ENCODE measurements at regions not wholly inside any gene's neighbourhood (a gene's known extent, or its start where the extent isn't known, plus 50 kb on each side); places are given as distances from the start of the nearest gene placed in this dataset.

DNA sequence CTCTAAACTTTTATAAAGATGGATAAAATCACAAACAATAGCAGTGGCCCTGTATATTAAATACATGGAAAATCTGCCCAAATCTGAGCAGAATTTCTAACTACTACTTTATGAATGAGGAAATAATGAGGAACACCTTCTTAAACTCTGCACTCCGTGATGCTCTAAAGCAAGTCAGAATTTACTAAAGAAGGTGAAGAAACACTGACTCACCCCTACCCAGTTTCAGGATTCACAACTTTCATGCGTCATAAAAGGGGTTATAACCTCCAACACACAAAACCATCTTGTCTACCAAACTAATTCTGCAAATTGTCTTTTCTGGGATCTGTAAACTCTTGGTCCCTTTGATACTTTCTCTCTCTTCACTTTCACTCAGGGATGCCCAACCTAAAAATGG is 561.1 kb upstream of the ACO1 start:
- no peak overlapping the region for H2AK5ac ChIP-seq (ENCODE audit: low read length)
- no peaks in the 10 kb centered on the region for H3K27me3 ChIP-seq (ENCODE audit: insufficient read depth, low read length)
- H3K4me2 ChIP-seq (ENCODE audit: low read length), result no peak overlapping the region
- H4K8ac ChIP-seq (ENCODE audit: low read depth, low read length), result no peak overlapping the region
- no peak overlapping the region for H3K4ac ChIP-seq (ENCODE audit: low read depth, low read length)
- no peak overlapping the region for H3K4me3 ChIP-seq (ENCODE audit: low read depth, low read length)
- WGBS (ENCODE audit: extremely low coverage, insufficient coverage, insufficient read length), result no CpG with 5 or more reads among the region's 2 CpGs
- H2BK12ac ChIP-seq (ENCODE audit: low read length), result no peak overlapping the region
- no peak overlapping the region for H4K91ac ChIP-seq (ENCODE audit: low read depth, low read length)
- H3K9me3 ChIP-seq (ENCODE audit: insufficient read depth, low read depth, low read length), result peaks cover 9% of the 10 kb centered on the region
- H3K27ac ChIP-seq (ENCODE audit: low read depth, low read length), result no peak overlapping the region
- no peak overlapping the region for H3K23ac ChIP-seq (ENCODE audit: low read length)
- H3K9ac ChIP-seq (ENCODE audit: low read length), result no peak overlapping the region
- H3K79me1 ChIP-seq (ENCODE audit: low read length), result no peaks in the 10 kb centered on the region
- no peak overlapping the region for H4K12ac ChIP-seq (ENCODE audit: low read depth, low read length)
- no peak overlapping the region for H3K18ac ChIP-seq (ENCODE audit: low read length)
- H3K14ac ChIP-seq (ENCODE audit: low read length), result no peak overlapping the region
- H2BK5ac ChIP-seq (ENCODE audit: low read depth, low read length, poor library complexity), result no peak overlapping the region
- H2AFZ ChIP-seq (ENCODE audit: insufficient read depth, low read length, poor library complexity), result no peak overlapping the region
- H3K36me3 ChIP-seq (ENCODE audit: control insufficient read depth in 1 of 2, insufficient read depth in 2 of 2, low read length in 2 of 2), result no peaks in the 10 kb centered on the region
- no peaks in the 10 kb centered on the region for H3K79me2 ChIP-seq (ENCODE audit: control insufficient read depth, insufficient read depth, low read length, poor library complexity)
- H3K4me1 ChIP-seq (ENCODE audit: control insufficient read depth in 1 of 2, insufficient read depth in 2 of 2, low read length in 2 of 2), result no peaks in the 10 kb centered on the region
- H2BK120ac ChIP-seq (ENCODE audit: insufficient read depth, low read length, poor library complexity), result no peak overlapping the region
- no peak for DNase-seq

DNA sequence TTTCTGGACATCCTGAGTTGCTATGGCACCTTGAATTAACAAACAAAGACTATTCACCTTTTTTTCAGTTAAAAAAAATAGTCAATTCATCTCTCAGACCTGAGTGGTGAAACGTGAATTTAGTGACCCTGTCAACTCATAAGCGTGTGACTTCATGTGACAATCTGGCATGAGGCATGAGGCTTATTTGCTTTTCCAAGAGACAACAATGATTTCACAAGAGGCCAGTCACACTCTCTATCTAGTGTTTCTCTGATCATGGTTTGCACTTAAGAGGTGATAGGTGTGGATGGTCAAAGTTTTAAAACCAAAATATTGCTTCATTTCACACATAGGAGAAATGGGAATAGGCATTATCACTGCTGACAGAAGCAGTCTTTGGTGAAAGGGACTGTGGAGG is 559.6 kb upstream of the ACO1 start:
- no peaks in the 10 kb centered on the region for H3K4me1 ChIP-seq (ENCODE audit: control insufficient read depth in 1 of 2, insufficient read depth in 2 of 2, low read length in 2 of 2)
- H4K91ac ChIP-seq (ENCODE audit: low read depth, low read length), result no peak overlapping the region
- H3K23ac ChIP-seq (ENCODE audit: low read length), result no peak overlapping the region
- no peak overlapping the region for H3K14ac ChIP-seq (ENCODE audit: low read length)
- no peak overlapping the region for H2AK5ac ChIP-seq (ENCODE audit: low read length)
- DNase-seq, result no peak
- no peak overlapping the region for H3K4ac ChIP-seq (ENCODE audit: low read depth, low read length)
- no CpG with 5 or more reads among the region's 2 CpGs for WGBS (ENCODE audit: extremely low coverage, insufficient coverage, insufficient read length)
- H3K4me3 ChIP-seq (ENCODE audit: low read depth, low read length), result no peak overlapping the region
- no peak overlapping the region for H3K9ac ChIP-seq (ENCODE audit: low read length)
- no peak overlapping the region for H3K18ac ChIP-seq (ENCODE audit: low read length)
- H3K27me3 ChIP-seq (ENCODE audit: insufficient read depth, low read length), result no peaks in the 10 kb centered on the region
- H4K12ac ChIP-seq (ENCODE audit: low read depth, low read length), result no peak overlapping the region
- no peaks in the 10 kb centered on the region for H3K79me1 ChIP-seq (ENCODE audit: low read length)
- peaks cover 9% of the 10 kb centered on the region for H3K9me3 ChIP-seq (ENCODE audit: insufficient read depth, low read depth, low read length)
- no peaks in the 10 kb centered on the region for H3K79me2 ChIP-seq (ENCODE audit: control insufficient read depth, insufficient read depth, low read length, poor library complexity)
- H3K27ac ChIP-seq (ENCODE audit: low read depth, low read length), result no peak overlapping the region
- no peak overlapping the region for H3K4me2 ChIP-seq (ENCODE audit: low read length)
- no peak overlapping the region for H2BK5ac ChIP-seq (ENCODE audit: low read depth, low read length, poor library complexity)
- H3K36me3 ChIP-seq (ENCODE audit: control insufficient read depth in 1 of 2, insufficient read depth in 2 of 2, low read length in 2 of 2), result no peaks in the 10 kb centered on the region
- no peak overlapping the region for H2AFZ ChIP-seq (ENCODE audit: insufficient read depth, low read length, poor library complexity)
- no peak overlapping the region for H2BK120ac ChIP-seq (ENCODE audit: insufficient read depth, low read length, poor library complexity)
- no peak overlapping the region for H2BK12ac ChIP-seq (ENCODE audit: low read length)
- no peak overlapping the region for H4K8ac ChIP-seq (ENCODE audit: low read depth, low read length)

DNA sequence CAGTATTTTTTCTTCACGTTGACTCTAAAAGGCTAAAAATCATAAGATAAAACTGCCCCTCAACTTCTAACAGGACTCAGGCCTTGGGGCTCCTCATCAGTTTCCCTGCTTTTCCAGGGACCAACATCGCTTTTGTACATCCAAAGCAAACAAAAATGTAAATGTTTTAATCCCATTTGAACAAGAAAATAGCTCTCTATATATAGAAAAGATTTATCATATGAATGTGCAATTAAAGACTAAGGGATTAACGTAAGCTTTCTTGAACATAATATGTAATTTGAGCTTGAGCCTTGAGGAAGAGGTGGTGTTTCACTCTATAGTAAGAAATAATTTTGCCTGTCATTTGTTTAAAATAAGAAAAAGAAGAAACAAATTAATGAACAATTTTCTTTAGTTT is 547.2 kb upstream of the ACO1 start:
- Histone ChIP-seq H4K91ac (ENCODE audit: low read depth, low read length) (no peak overlapping the region), H2AFZ (ENCODE audit: insufficient read depth, low read length, poor library complexity) (no peak overlapping the region), H3K27ac (ENCODE audit: low read depth, low read length) (no peak overlapping the region), H3K14ac (ENCODE audit: low read length) (no peak overlapping the region), H3K4me1 (ENCODE audit: control insufficient read depth in 1 of 2, insufficient read depth in 2 of 2, low read length in 2 of 2) (no peaks in the 10 kb centered on the region), H2BK5ac (ENCODE audit: low read depth, low read length, poor library complexity) (no peak overlapping the region), H3K9me3 (ENCODE audit: insufficient read depth, low read depth, low read length) (no peaks in the 10 kb centered on the region), H3K4me2 (ENCODE audit: low read length) (no peak overlapping the region), H4K12ac (ENCODE audit: low read depth, low read length) (no peak overlapping the region), H3K4me3 (ENCODE audit: low read depth, low read length) (no peak overlapping the region), H3K9ac (ENCODE audit: low read length) (no peak overlapping the region), H3K18ac (ENCODE audit: low read length) (no peak overlapping the region), H3K79me2 (ENCODE audit: control insufficient read depth, insufficient read depth, low read length, poor library complexity) (no peaks in the 10 kb centered on the region), H3K27me3 (ENCODE audit: insufficient read depth, low read length) (no peaks in the 10 kb centered on the region), H3K4ac (ENCODE audit: low read depth, low read length) (no peak overlapping the region), H3K36me3 (ENCODE audit: control insufficient read depth in 1 of 2, insufficient read depth in 2 of 2, low read length in 2 of 2) (no peaks in the 10 kb centered on the region), H4K8ac (ENCODE audit: low read depth, low read length) (no peak overlapping the region), H2BK12ac (ENCODE audit: low read length) (no peak overlapping the region), H2BK120ac (ENCODE audit: insufficient read depth, low read length, poor library complexity) (no peak overlapping the region), H3K79me1 (ENCODE audit: low read length) (no peaks in the 10 kb centered on the region), H3K23ac (ENCODE audit: low read length) (no peak overlapping the region), H2AK5ac (ENCODE audit: low read length) (no peak overlapping the region)
- WGBS (ENCODE audit: extremely low coverage, insufficient coverage, insufficient read length), result no CpG with 5 or more reads among the region's 3 CpGs
- no peak for DNase-seq

DNA sequence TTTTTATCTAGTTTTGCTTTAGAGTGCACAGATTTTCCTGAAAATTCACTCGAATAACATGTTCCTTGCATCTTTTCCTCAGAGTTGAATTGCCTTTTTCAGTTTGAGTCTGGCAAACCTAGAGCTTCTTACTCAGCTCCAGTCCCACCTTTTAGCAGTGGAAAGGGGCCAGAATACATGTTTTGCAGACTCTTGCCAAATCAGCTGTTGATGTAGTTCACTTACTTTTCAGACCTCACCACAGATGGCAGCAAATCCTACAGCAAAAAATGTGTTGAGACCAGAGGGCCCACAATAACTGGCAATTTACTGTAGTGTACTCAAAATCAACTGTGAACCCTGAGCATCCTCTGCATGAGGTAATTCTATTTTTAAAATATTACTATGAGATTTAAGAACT is 545.2 kb upstream of the ACO1 start:
- Histone ChIP-seq H4K8ac (ENCODE audit: low read depth, low read length) (no peak overlapping the region), H2BK5ac (ENCODE audit: low read depth, low read length, poor library complexity) (no peak overlapping the region), H3K27me3 (ENCODE audit: insufficient read depth, low read length) (no peaks in the 10 kb centered on the region), H3K4me2 (ENCODE audit: low read length) (no peak overlapping the region), H2BK120ac (ENCODE audit: insufficient read depth, low read length, poor library complexity) (no peak overlapping the region), H3K36me3 (ENCODE audit: control insufficient read depth in 1 of 2, insufficient read depth in 2 of 2, low read length in 2 of 2) (no peaks in the 10 kb centered on the region), H3K23ac (ENCODE audit: low read length) (no peak overlapping the region), H2AFZ (ENCODE audit: insufficient read depth, low read length, poor library complexity) (no peak overlapping the region), H4K12ac (ENCODE audit: low read depth, low read length) (no peak overlapping the region), H3K79me2 (ENCODE audit: control insufficient read depth, insufficient read depth, low read length, poor library complexity) (no peaks in the 10 kb centered on the region), H3K4me1 (ENCODE audit: control insufficient read depth in 1 of 2, insufficient read depth in 2 of 2, low read length in 2 of 2) (no peaks in the 10 kb centered on the region), H3K18ac (ENCODE audit: low read length) (no peak overlapping the region), H3K9me3 (ENCODE audit: insufficient read depth, low read depth, low read length) (no peaks in the 10 kb centered on the region), H4K91ac (ENCODE audit: low read depth, low read length) (no peak overlapping the region), H3K79me1 (ENCODE audit: low read length) (no peaks in the 10 kb centered on the region), H3K27ac (ENCODE audit: low read depth, low read length) (no peak overlapping the region), H2BK12ac (ENCODE audit: low read length) (no peak overlapping the region), H3K4me3 (ENCODE audit: low read depth, low read length) (no peak overlapping the region), H2AK5ac (ENCODE audit: low read length) (no peak overlapping the region), H3K9ac (ENCODE audit: low read length) (no peak overlapping the region), H3K14ac (ENCODE audit: low read length) (no peak overlapping the region), H3K4ac (ENCODE audit: low read depth, low read length) (no peak overlapping the region)
- DNase-seq, result no peak
- WGBS (ENCODE audit: extremely low coverage, insufficient coverage, insufficient read length), result no CpG with 5 or more reads among the region's 1 CpG
